ENCODE measurements at regions not wholly inside any gene's neighbourhood (a gene's known extent, or its start where the extent isn't known, plus 50 kb on each side); places are given as distances from the start of the nearest gene placed in this dataset.

GRCh38 chr2:228701506-228701905, 520.0 kb upstream of the SPHKAP start:
- no peak overlapping the region for H3K4me3 ChIP-seq (ENCODE audit: low read depth, low read length)
- no peak for DNase-seq (ENCODE audit: low read depth in 4 of 6, low spot score in 6 of 6)
- H3K4me1 ChIP-seq (ENCODE audit: control insufficient read depth, insufficient read depth, low read length): peaks cover 6% of the 10 kb centered on the region
- H3K36me3 ChIP-seq (ENCODE audit: control insufficient read depth, insufficient read depth, low read length): no peaks in the 10 kb centered on the region
- H3K27me3 ChIP-seq (ENCODE audit: control insufficient read depth, insufficient read depth, low read length): no peaks in the 10 kb centered on the region
- H3K9me3 ChIP-seq (ENCODE audit: control insufficient read depth, insufficient read depth, low read length): no peaks in the 10 kb centered on the region
- H3K27ac ChIP-seq (ENCODE audit: low read depth, low read length): no peak overlapping the region

- H3K9me3 ChIP-seq (ENCODE audit: control insufficient read depth, insufficient read depth, low read length): no peaks in the 10 kb centered on the region
- no peak overlapping the region for H3K4me3 ChIP-seq (ENCODE audit: low read depth, low read length)
- no peaks in the 10 kb centered on the region for H3K36me3 ChIP-seq (ENCODE audit: control insufficient read depth, insufficient read depth, low read length)
- DNase-seq (ENCODE audit: low read depth in 4 of 6, low spot score in 6 of 6): no peak
- no peak overlapping the region for H3K27ac ChIP-seq (ENCODE audit: low read depth, low read length)
- peaks cover 6% of the 10 kb centered on the region for H3K4me1 ChIP-seq (ENCODE audit: control insufficient read depth, insufficient read depth, low read length)
- no peaks in the 10 kb centered on the region for H3K27me3 ChIP-seq (ENCODE audit: control insufficient read depth, insufficient read depth, low read length)
- WGBS (ENCODE audit: insufficient coverage): 81% methylated on average over 4 of the region's 7 CpGs
Observed at GRCh38 chr2:228700638-228701037, 519.2 kb upstream of the SPHKAP start.

GRCh38 chr2:228699888-228700287, 518.4 kb upstream of the SPHKAP start:
- Histone ChIP-seq H3K27me3 (ENCODE audit: control insufficient read depth, insufficient read depth, low read length) (no peaks in the 10 kb centered on the region), H3K9me3 (ENCODE audit: control insufficient read depth, insufficient read depth, low read length) (no peaks in the 10 kb centered on the region), H3K4me3 (ENCODE audit: low read depth, low read length) (no peak overlapping the region), H3K36me3 (ENCODE audit: control insufficient read depth, insufficient read depth, low read length) (no peaks in the 10 kb centered on the region), H3K4me1 (ENCODE audit: control insufficient read depth, insufficient read depth, low read length) (peaks cover 3% of the 10 kb centered on the region), H3K27ac (ENCODE audit: low read depth, low read length) (no peak overlapping the region)
- WGBS (ENCODE audit: insufficient coverage): 100% methylated on average over 3 of the region's 5 CpGs
- no peak for DNase-seq (ENCODE audit: low read depth in 4 of 6, low spot score in 6 of 6)

GRCh38 chr2:228699400-228699799, 517.9 kb upstream of the SPHKAP start:
- H3K27ac ChIP-seq (ENCODE audit: low read depth, low read length): no peak overlapping the region
- no peak overlapping the region for H3K4me3 ChIP-seq (ENCODE audit: low read depth, low read length)
- no peaks in the 10 kb centered on the region for H3K36me3 ChIP-seq (ENCODE audit: control insufficient read depth, insufficient read depth, low read length)
- no peaks in the 10 kb centered on the region for H3K9me3 ChIP-seq (ENCODE audit: control insufficient read depth, insufficient read depth, low read length)
- peak in 2 of 6 donors; percentile 49 to 85 for DNase-seq (ENCODE audit: low read depth in 4 of 6, low spot score in 6 of 6)
- WGBS (ENCODE audit: insufficient coverage): no CpG with 5 or more reads among the region's 5 CpGs
- peaks cover 3% of the 10 kb centered on the region for H3K4me1 ChIP-seq (ENCODE audit: control insufficient read depth, insufficient read depth, low read length)
- no peaks in the 10 kb centered on the region for H3K27me3 ChIP-seq (ENCODE audit: control insufficient read depth, insufficient read depth, low read length)

GRCh38 chr2:228698963-228699362, 517.5 kb upstream of the SPHKAP start:
- H3K4me3 ChIP-seq (ENCODE audit: low read depth, low read length): no peak overlapping the region
- H3K27ac ChIP-seq (ENCODE audit: low read depth, low read length): no peak overlapping the region
- DNase-seq (ENCODE audit: low read depth in 4 of 6, low spot score in 6 of 6): no peak
- H3K27me3 ChIP-seq (ENCODE audit: control insufficient read depth, insufficient read depth, low read length): no peaks in the 10 kb centered on the region
- H3K36me3 ChIP-seq (ENCODE audit: control insufficient read depth, insufficient read depth, low read length): no peaks in the 10 kb centered on the region
- H3K4me1 ChIP-seq (ENCODE audit: control insufficient read depth, insufficient read depth, low read length): peaks cover 3% of the 10 kb centered on the region
- 100% methylated on average over 1 of the region's 3 CpGs for whole genome bisulfite sequencing (ENCODE audit: insufficient coverage)
- H3K9me3 ChIP-seq (ENCODE audit: control insufficient read depth, insufficient read depth, low read length): no peaks in the 10 kb centered on the region

- Histone ChIP-seq H3K36me3 (ENCODE audit: control insufficient read depth, insufficient read depth, low read length) (no peaks in the 10 kb centered on the region), H3K9me3 (ENCODE audit: control insufficient read depth, insufficient read depth, low read length) (no peaks in the 10 kb centered on the region)
- 93% methylated on average over 2 of the region's 3 CpGs for WGBS (ENCODE audit: insufficient coverage)
Observed at GRCh38 chr2:228697456-228697855, 516.0 kb upstream of the SPHKAP start.

GRCh38 chr2:228690681-228691080, 509.2 kb upstream of the SPHKAP start:
- Histone ChIP-seq H3K27me3 (ENCODE audit: control insufficient read depth, insufficient read depth, low read length) (no peaks in the 10 kb centered on the region), H3K36me3 (ENCODE audit: control insufficient read depth, insufficient read depth, low read length) (no peaks in the 10 kb centered on the region), H3K4me1 (ENCODE audit: control insufficient read depth, insufficient read depth, low read length) (peaks cover 3% of the 10 kb centered on the region), H3K27ac (ENCODE audit: low read depth, low read length) (no peak overlapping the region), H3K9me3 (ENCODE audit: control insufficient read depth, insufficient read depth, low read length) (no peaks in the 10 kb centered on the region), H3K4me3 (ENCODE audit: low read depth, low read length) (no peak overlapping the region)
- 63% methylated on average over 5 of the region's 7 CpGs for WGBS (ENCODE audit: insufficient coverage)
- no peak for DNase-seq (ENCODE audit: low read depth in 4 of 6, low spot score in 6 of 6)

More at GRCh38 chr2:228697456-228697855, 516.0 kb upstream of the SPHKAP start:
- Histone ChIP-seq H3K27ac (ENCODE audit: low read depth, low read length) (no peak overlapping the region), H3K27me3 (ENCODE audit: control insufficient read depth, insufficient read depth, low read length) (no peaks in the 10 kb centered on the region), H3K4me3 (ENCODE audit: low read depth, low read length) (no peak overlapping the region), H3K4me1 (ENCODE audit: control insufficient read depth, insufficient read depth, low read length) (peaks cover under 1% of the 10 kb centered on the region)
- DNase-seq (ENCODE audit: low read depth in 4 of 6, low spot score in 6 of 6): no peak

GRCh38 chr2:228689053-228689452, 507.6 kb upstream of the SPHKAP start:
- DNase-seq (ENCODE audit: low read depth in 4 of 6, low spot score in 6 of 6): peak in 2 of 6 donors; percentile 81 to 92

GRCh38 chr2:228688007-228688645, 506.6 kb upstream of the SPHKAP start:
- WGBS (ENCODE audit: insufficient coverage): 91% methylated on average over 4 of the region's 5 CpGs

More at GRCh38 chr2:228689053-228689452, 507.6 kb upstream of the SPHKAP start:
- WGBS (ENCODE audit: insufficient coverage): 6% methylated on average over 2 of the region's 7 CpGs
- Histone ChIP-seq H3K27me3 (ENCODE audit: control insufficient read depth, insufficient read depth, low read length) (no peaks in the 10 kb centered on the region), H3K9me3 (ENCODE audit: control insufficient read depth, insufficient read depth, low read length) (no peaks in the 10 kb centered on the region), H3K4me1 (ENCODE audit: control insufficient read depth, insufficient read depth, low read length) (peaks cover 3% of the 10 kb centered on the region), H3K36me3 (ENCODE audit: control insufficient read depth, insufficient read depth, low read length) (no peaks in the 10 kb centered on the region), H3K4me3 (ENCODE audit: low read depth, low read length) (no peak overlapping the region), H3K27ac (ENCODE audit: low read depth, low read length) (no peak overlapping the region)

GRCh38 chr2:228681979-228682378, 500.5 kb upstream of the SPHKAP start:
- H3K27me3 ChIP-seq (ENCODE audit: control insufficient read depth, insufficient read depth, low read length): no peaks in the 10 kb centered on the region
- DNase-seq (ENCODE audit: low read depth in 4 of 6, low spot score in 6 of 6): no peak
- no peaks in the 10 kb centered on the region for H3K4me1 ChIP-seq (ENCODE audit: control insufficient read depth, insufficient read depth, low read length)
- H3K27ac ChIP-seq (ENCODE audit: low read depth, low read length): no peak overlapping the region
- H3K36me3 ChIP-seq (ENCODE audit: control insufficient read depth, insufficient read depth, low read length): no peaks in the 10 kb centered on the region
- no peaks in the 10 kb centered on the region for H3K9me3 ChIP-seq (ENCODE audit: control insufficient read depth, insufficient read depth, low read length)
- H3K4me3 ChIP-seq (ENCODE audit: low read depth, low read length): no peak overlapping the region
- 38% methylated on average over 1 of the region's 1 CpG for WGBS (ENCODE audit: insufficient coverage)

More at GRCh38 chr2:228688007-228688645, 506.6 kb upstream of the SPHKAP start:
- DNase-seq (ENCODE audit: low read depth in 4 of 6, low spot score in 6 of 6): peak in 1 of 6 donors; percentile 25
- Histone ChIP-seq H3K4me1 (ENCODE audit: control insufficient read depth, insufficient read depth, low read length) (peaks cover 3% of the 10 kb centered on the region), H3K27me3 (ENCODE audit: control insufficient read depth, insufficient read depth, low read length) (no peaks in the 10 kb centered on the region), H3K4me3 (ENCODE audit: low read depth, low read length) (no peak overlapping the region), H3K9me3 (ENCODE audit: control insufficient read depth, insufficient read depth, low read length) (no peaks in the 10 kb centered on the region), H3K36me3 (ENCODE audit: control insufficient read depth, insufficient read depth, low read length) (no peaks in the 10 kb centered on the region), H3K27ac (ENCODE audit: low read depth, low read length) (no peak overlapping the region)
